ENCODE measurements at regions not wholly inside any gene's neighbourhood (a gene's known extent, or its start where the extent isn't known, plus 50 kb on each side); places are given as distances from the start of the nearest gene placed in this dataset.

- Histone ChIP-seq H3K4me2 (no peak overlapping the region), H3K9me3 (no peaks in the 10 kb centered on the region), H2AFZ (ENCODE audit: low read depth) (no peak overlapping the region), H3K9ac (no peak overlapping the region), H3K27ac (ENCODE audit: low read depth in 2 of 2, low read length in 1 of 2) (peak overlapping the region in 1 of 2 experiments; percentile 96; a peak in 2 of 4 replicates), H4K20me1 (ENCODE audit: insufficient read depth) (no peaks in the 10 kb centered on the region), H3F3A (replicated peaks; ENCODE audit: insufficient read depth) (no peaks in the 10 kb centered on the region), H3K9me2 (no peaks in the 10 kb centered on the region), H3K4me1 (ENCODE audit: control insufficient read depth in 1 of 2, insufficient read depth in 2 of 2, low read depth in 1 of 2, low read length in 1 of 2) (peaks cover 0 to 24% of the 10 kb centered on the region in 2 experiments; a peak in 1 of 4 replicates), H3K36me3 (replicated peaks in 1 of 2; ENCODE audit: control insufficient read depth in 1 of 2, insufficient read depth in 2 of 2, low read length in 1 of 2) (no peaks in the 10 kb centered on the region), H3K4me3 (ENCODE audit: low read depth in 2 of 2, low read length in 1 of 2) (no peak overlapping the region), H3K27me3 (ENCODE audit: insufficient read depth) (no peaks in the 10 kb centered on the region; the same call in 1 of the 2 replicates), H3K79me2 (ENCODE audit: insufficient read depth) (no peaks in the 10 kb centered on the region)
- DNase-seq = no peak
- no peak for TF ChIP-seq RAD21 (IDR thresholded peaks at IDR 0.05; ENCODE audit: low read length)
- no peak for TF ChIP-seq SIN3A (IDR thresholded peaks at IDR 0.05; ENCODE audit: borderline replicate concordance, low read depth, low read length)
- POLR2A ChIA-PET = no interaction called here
- CTCF ChIA-PET = interaction anchor here (1.6 kb wide), 1 partner anchor 28 kb away, joined by 4 read pairs; no protein-coding TSS in a partner anchor
- WGBS (ENCODE audit: low lambda C conversion rate) = 83% methylated on average over 3 of the region's 3 CpGs
These were observed 96.6 kb downstream of the ABHD5 start for GRCh38 chr3:43787330-43787729.

- 80% methylated on average over 1 of the region's 1 CpG for WGBS (ENCODE audit: low lambda C conversion rate)
- Histone ChIP-seq H3K4me1 (ENCODE audit: control insufficient read depth in 1 of 2, insufficient read depth in 2 of 2, low read depth in 1 of 2, low read length in 1 of 2) (peaks cover 0 to 27% of the 10 kb centered on the region in 2 experiments; a peak in 1 of 4 replicates), H3K27ac (ENCODE audit: low read depth in 2 of 2, low read length in 1 of 2) (no peak overlapping the region), H3K9me3 (no peaks in the 10 kb centered on the region), H3K9ac (no peak overlapping the region), H3F3A (replicated peaks; ENCODE audit: insufficient read depth) (no peaks in the 10 kb centered on the region), H2AFZ (ENCODE audit: low read depth) (no peak overlapping the region), H3K27me3 (ENCODE audit: insufficient read depth) (no peaks in the 10 kb centered on the region; the same call in 1 of the 2 replicates), H4K20me1 (ENCODE audit: insufficient read depth) (no peaks in the 10 kb centered on the region), H3K36me3 (replicated peaks in 1 of 2; ENCODE audit: control insufficient read depth in 1 of 2, insufficient read depth in 2 of 2, low read length in 1 of 2) (no peaks in the 10 kb centered on the region), H3K9me2 (no peaks in the 10 kb centered on the region), H3K4me3 (ENCODE audit: low read depth in 2 of 2, low read length in 1 of 2) (no peak overlapping the region), H3K79me2 (ENCODE audit: insufficient read depth) (no peaks in the 10 kb centered on the region), H3K4me2 (no peak overlapping the region)
- ChIA-PET POLR2A (no interaction called here), CTCF (interaction anchor here (0.6 kb wide), 1 partner anchor 8 kb away, joined by 3 read pairs; no protein-coding TSS in a partner anchor)
- DNase-seq = no peak
- TF ChIP-seq ZBTB33 (IDR thresholded peaks at IDR 0.05; ENCODE audit: borderline replicate concordance, low read depth) = no peak
- no peak for TF ChIP-seq USF2 (IDR thresholded peaks at IDR 0.05; ENCODE audit: borderline replicate concordance, low read depth, low read length)
- TF ChIP-seq ELF1 (IDR thresholded peaks at IDR 0.05) = no peak
- no peak for TF ChIP-seq TAF1 (IDR thresholded peaks at IDR 0.05; ENCODE audit: borderline replicate concordance, low read depth, low read length)
- TF ChIP-seq TEAD4 (IDR thresholded peaks at IDR 0.05; ENCODE audit: borderline replicate concordance, insufficient read depth) = no peak
- no peak for TF ChIP-seq FOXM1 (IDR thresholded peaks at IDR 0.05; ENCODE audit: low read depth)
- no peak for TF ChIP-seq RAD21 (IDR thresholded peaks at IDR 0.05; ENCODE audit: low read length)
These were observed 98.3 kb downstream of the ABHD5 start for GRCh38 chr3:43789028-43789427.

- no peaks in the 10 kb centered on the region for H3K9me2 ChIP-seq
- ChIA-PET POLR2A (no interaction called here), CTCF (no interaction called here)
- H3K36me3 ChIP-seq (replicated peaks in 1 of 2; ENCODE audit: control insufficient read depth in 1 of 2, insufficient read depth in 2 of 2, low read length in 1 of 2) = no peaks in the 10 kb centered on the region
- 55% methylated on average over 4 of the region's 5 CpGs for WGBS (ENCODE audit: low lambda C conversion rate)
- H3F3A ChIP-seq (replicated peaks; ENCODE audit: insufficient read depth) = no peaks in the 10 kb centered on the region
- no peaks in the 10 kb centered on the region for H3K9me3 ChIP-seq
- TF ChIP-seq CHD2 (IDR thresholded peaks at IDR 0.05; ENCODE audit: low read length, partially characterized antibody) (no peak), FOXM1 (IDR thresholded peaks at IDR 0.05; ENCODE audit: low read depth) (no peak), POLR2AphosphoS5 (IDR thresholded peaks at IDR 0.05; ENCODE audit: low read depth, low read length) (no peak), EP300 (IDR thresholded peaks at IDR 0.05; ENCODE audit: borderline replicate concordance in 1 of 2, low read depth in 1 of 2, low read length in 1 of 2) (no peak), MAX (IDR thresholded peaks at IDR 0.05; ENCODE audit: low read depth) (no peak), RFX5 (IDR thresholded peaks at IDR 0.05; ENCODE audit: low read length) (no peak), JUND (IDR thresholded peaks at IDR 0.05) (no peak), ELF1 (IDR thresholded peaks at IDR 0.05) (no peak), USF1 (IDR thresholded peaks at IDR 0.05; ENCODE audit: borderline replicate concordance, low read depth) (no peak), GATA2 (CRISPR knock-in tag; IDR thresholded peaks at IDR 0.05) (no peak), TCF12 (IDR thresholded peaks at IDR 0.05) (no peak), TEAD4 (IDR thresholded peaks at IDR 0.05; ENCODE audit: borderline replicate concordance, insufficient read depth) (no peak), YY1 (IDR thresholded peaks at IDR 0.05; ENCODE audit: low read depth) (no peak)
- H3K79me2 ChIP-seq (ENCODE audit: insufficient read depth) = no peaks in the 10 kb centered on the region
- no peak overlapping the region for H3K4me2 ChIP-seq
- DNase-seq = no peak
- H3K4me1 ChIP-seq (ENCODE audit: control insufficient read depth in 1 of 2, insufficient read depth in 2 of 2, low read depth in 1 of 2, low read length in 1 of 2) = peaks cover 0 to 27% of the 10 kb centered on the region in 2 experiments; a peak in 1 of 4 replicates
- H3K27me3 ChIP-seq (ENCODE audit: insufficient read depth) = no peaks in the 10 kb centered on the region; the same call in 1 of the 2 replicates
- H3K4me3 ChIP-seq (ENCODE audit: low read depth in 2 of 2, low read length in 1 of 2) = no peak overlapping the region
- no peaks in the 10 kb centered on the region for H4K20me1 ChIP-seq (ENCODE audit: insufficient read depth)
- H3K27ac ChIP-seq (ENCODE audit: low read depth in 2 of 2, low read length in 1 of 2) = no peak overlapping the region
- H3K9ac ChIP-seq = no peak overlapping the region
- no peak overlapping the region for H2AFZ ChIP-seq (ENCODE audit: low read depth)
These were observed 99.3 kb downstream of the ABHD5 start for GRCh38 chr3:43790060-43790459.
